GM18507 (cell line): ENCODE measurements at regions not wholly inside any gene's neighbourhood (a gene's known extent, or its start where the extent isn't known, plus 50 kb on each side); places are given as distances from the start of the nearest gene placed in this dataset.

ENCODE experiments used
- DNase-seq: peaks from one replicate; pipeline ENCODE4 v3.0.0; 2011; ENCODE audit warnings: low read depth; ENCODE audit not compliant: insufficient read length; ENCODE audit errors: extremely low spot score
- FAIRE-seq: peaks from 2 replicates; lab custom pipeline; 2011; peaks lifted over from hg19 to GRCh38; lab: Jason Lieb, UNC

DNA sequence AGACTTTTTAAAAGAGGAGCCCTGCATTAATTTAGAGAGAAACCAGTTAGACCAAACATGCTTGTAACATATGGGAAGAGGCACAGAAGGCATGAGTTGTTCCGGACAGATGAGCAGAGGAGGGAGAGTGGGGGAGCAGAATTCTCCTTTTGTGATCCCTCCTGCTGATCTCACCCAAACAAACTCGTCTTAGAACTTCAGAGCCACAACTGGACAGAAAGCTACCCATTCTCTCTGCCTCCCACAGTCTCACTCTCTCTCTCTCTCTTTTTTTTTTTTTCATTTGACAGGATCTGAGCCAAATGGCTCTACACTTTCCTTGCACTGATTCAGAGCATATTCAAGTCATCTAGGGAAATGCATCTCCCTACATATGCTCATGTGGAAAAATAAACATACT is 196.0 kb upstream of the PAPPA start:
- DNase-seq (no peak), FAIRE-seq (no peak)

DNA sequence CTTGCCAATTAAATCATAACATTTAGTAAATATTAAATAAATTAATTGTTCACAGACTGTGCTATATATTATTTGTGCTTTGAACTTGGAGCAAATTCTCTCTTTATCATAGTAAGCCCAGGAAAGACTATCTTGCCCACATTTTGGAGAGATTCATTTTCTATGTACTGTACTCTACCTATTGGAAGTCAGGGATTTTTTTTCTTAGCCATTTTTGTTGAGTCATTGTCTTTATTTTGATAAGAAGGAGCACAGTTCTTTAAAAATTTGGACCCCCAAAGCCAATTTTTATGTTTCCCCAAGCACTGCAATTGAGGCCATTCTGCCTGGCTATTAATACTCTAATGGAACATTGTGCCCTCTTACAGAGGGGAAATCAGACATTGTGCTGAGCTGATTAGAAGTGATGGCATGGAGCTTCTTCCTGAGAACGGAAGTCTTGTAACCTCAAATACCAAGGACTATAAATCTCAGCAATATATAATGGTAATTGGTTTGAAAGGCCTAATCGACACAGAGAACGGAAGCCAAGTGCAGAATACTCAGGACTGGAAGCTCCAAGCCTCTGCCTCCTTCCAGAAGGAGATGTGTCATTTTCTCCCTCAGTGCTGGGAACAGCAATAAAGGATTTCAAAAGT is 188.8 kb upstream of the PAPPA start:
- DNase-seq, result no peak
- FAIRE-seq, result no peak

DNA sequence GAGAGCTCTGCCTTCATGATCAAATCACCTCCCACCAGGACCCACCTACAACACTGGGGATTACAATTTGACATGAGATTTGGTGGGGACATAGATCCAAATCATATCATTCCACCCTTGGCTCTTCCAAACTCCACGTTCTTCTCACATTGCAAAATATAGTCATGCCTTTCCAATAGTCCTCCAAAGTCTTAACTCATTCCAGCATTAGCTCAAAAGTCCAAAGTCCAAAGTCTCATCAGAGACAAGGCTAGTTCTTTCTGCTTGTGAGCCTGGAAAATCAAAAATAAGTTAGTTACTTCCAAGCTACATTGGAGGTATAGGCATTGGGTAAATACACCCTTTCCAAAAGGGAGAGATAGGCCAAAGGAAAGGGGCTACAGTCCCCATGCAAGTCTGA is 186.9 kb upstream of the PAPPA start:
- DNase-seq, result no peak
- FAIRE-seq, result no peak

DNA sequence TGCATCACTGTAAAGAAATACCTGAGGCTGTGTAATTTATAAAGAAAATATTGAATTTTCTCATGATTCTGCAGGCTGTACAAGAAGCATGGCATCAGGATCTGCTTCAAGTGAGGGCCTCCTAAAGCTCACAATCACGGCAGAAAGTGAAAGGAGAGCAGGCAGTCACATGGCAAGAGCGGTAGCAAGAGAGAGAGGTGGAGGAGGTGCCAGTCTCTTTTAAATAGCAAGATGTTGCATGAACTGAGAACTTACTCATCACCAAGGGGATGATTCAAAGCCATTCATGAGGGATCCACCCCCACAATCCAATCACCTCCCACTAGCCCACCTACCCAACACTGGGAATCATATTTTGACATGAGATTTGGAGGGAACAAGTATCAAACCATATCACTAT is 184.5 kb upstream of the PAPPA start:
- no peak for FAIRE-seq

DNA sequence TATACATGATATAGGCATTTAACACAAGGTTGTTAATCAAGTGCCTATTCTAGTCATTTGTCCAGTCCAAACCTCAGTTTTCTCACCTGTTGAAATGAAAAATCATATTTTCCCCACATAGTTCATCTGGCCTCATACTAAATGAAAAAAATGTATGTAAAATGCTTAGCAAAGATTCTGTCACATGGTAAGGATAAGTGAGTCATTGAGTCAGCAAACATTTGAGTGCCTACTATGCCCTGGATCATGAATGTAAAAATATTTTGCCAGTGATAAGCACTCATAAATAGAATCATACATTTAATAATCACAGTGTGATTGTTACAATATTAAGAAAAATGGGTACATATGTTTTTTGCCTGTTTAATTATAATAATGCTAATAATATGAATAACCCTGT is 181.2 kb upstream of the PAPPA start:
- FAIRE-seq (no peak), DNase-seq (no peak)

More for the DNA sequence above, 184.5 kb upstream of the PAPPA start:
- no peak for DNase-seq

DNA sequence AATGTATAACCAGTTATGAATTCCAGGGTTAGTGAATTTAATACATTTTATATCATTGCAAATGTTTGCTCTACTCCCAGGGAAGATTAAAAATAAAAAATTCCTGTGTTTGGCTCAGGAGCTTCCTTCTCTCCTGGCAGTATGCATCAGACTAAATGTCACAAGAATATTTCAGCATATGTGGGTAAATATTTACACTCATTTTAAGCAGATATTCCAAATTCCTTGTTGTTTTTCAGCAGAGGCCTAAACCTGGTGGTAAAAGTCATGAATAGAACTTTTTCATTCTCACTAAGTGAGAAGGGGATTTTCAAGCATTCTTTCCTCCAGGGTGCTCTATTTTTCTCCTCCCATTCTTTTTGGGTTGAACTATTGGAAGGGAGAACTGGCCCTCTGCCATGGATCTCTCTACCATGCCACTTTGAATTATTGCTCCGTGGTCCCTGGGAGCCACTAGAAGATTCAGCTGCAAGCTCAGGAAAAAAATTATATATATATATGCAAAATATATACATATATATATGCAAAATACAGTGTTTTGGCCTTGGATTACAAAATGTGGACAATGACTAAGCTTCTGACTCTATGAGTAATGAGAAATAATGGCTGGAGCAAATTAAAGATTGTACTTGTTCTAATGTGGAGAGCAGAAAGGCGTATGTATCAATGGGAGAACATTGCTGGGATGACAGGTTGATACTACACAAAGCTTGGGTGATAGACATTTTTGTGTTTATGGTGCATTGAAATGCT is 180.6 kb upstream of the PAPPA start:
- no peak for DNase-seq
- no peak for FAIRE-seq

DNA sequence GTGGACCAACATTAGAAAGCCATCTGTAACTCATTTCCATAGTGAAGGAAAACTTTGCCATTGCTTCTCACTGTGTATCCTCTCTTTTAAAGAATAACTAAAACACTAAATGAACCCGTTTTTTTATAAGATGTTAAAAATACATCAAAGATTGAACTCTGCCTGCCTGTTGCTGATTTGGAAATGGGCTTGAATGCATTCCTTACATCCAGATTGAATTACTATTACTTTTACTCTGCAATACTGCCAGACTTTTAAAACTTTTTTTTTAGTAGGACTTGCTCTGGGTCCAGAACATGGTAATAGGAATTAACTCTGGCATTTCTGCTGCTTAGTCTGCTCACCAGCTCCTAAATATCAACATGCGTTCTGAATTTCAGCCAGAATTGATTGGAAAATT is 176.8 kb upstream of the PAPPA start:
- FAIRE-seq (no peak), DNase-seq (no peak)

DNA sequence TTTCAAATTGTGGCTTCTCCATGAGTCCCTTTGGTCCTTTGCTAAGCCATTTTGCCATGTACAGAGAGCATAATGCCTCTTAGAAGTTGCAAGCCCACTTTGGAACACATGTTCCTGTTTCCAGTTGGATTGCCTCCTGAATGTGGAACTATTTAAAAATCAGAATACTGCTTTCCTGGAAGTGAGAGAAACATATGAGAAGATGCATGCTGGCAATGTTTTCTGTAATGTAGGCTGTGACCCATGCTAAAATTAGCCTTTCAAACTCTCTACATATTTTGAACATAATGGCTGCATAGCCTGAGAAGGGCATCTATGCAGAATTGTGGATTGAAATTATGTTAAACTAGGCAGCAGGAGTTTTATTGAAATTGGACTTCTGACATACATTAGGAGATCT is 175.5 kb upstream of the PAPPA start:
- FAIRE-seq (no peak), DNase-seq (no peak)

DNA sequence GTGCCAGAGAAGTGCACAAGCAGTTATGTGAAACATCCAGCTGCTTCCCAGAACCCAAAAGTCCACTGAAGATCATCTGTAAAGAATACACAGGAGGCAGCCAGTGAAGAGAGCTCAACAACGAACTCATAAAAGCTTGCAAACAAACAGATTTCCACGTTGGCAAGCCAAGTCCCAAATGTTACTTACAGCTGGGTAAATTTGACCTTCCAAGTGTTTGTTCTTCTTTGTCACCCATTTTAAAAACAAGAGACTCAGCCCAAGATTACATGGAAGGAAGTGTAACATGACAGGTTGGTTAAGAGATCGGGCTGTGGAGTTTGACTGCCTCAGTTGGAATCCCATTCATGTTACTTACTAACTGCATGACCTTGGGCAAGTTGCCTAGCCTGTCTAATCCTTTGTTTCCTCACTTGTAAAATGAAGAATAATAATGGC is 174.9 kb upstream of the PAPPA start:
- DNase-seq (no peak), FAIRE-seq (no peak)

DNA sequence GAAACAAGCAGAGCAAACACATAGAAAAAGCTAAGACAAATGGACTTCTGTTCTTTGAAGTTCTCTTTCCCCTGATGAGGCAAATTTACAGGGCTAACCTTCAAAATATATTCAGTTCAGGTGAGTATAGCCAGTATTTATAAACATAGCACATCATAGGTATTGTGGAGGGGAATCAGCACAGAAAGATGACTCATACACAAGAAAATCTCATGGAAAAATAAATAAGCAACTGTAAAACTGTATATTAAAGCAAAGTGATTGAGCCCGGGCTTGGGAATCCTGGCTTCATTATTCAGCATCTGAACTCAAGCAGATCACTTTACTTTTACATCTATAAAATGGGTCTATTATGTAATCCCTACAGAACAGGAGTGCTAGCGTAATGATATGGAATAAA is 173.5 kb upstream of the PAPPA start:
- FAIRE-seq, result no peak
- no peak for DNase-seq

DNA sequence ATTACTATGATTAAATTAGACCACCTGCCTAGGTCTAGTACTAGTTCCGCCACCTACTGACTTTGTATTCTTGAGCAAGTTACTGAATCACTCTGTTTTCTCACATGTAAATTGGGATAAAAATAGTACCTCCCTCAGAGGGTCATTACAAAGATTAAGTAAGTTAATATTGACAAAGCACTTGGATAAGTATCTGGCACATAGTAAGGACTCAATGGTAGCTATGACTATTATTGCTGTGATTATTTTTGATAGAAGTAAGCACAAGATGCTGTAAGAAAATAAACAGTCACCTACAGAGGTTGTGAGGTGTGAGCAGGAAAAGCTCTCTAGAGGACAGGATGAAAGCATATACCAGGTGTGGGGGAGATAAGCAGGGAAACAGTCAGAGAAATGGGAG is 173.1 kb upstream of the PAPPA start:
- DNase-seq (no peak), FAIRE-seq (no peak)

DNA sequence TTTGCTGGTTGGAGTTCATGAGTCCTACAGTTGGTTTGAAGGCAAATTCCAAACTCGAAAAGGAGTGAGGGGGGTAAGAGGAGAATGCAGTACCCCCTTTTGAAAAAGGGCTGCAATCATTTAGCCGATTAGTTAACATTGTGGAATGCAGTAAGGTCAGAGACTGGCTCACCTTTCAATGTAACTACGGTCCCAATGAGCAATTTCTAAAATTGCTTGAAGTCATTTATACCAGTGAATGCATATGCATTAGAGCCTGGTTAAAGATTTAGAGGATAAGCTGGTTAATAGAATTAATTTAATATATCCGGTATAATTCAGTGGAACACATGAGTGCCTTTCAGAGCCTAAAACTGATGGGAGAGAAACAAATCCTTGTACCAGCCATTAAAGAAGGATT is 172.6 kb upstream of the PAPPA start:
- no peak for DNase-seq
- FAIRE-seq, result no peak

DNA sequence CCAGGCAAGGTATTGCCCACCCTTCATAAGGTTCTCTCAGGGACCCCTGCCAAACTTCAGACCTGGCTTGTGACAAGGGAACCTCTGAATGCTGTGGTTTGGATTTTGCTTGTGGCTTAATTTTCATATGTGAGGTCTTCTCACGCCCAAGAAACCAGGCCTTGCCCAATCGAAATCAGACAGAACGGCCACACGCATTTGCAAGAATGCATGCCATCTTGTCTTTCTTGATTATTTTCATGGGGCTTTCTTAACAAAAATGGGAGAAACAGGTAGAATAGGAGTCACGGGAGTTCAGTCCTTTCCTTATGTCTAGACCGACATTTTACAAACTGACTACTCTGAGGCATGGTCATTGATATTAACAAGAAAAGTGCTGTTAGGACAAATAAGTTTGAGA is 170.2 kb upstream of the PAPPA start:
- DNase-seq (no peak), FAIRE-seq (no peak)

DNA sequence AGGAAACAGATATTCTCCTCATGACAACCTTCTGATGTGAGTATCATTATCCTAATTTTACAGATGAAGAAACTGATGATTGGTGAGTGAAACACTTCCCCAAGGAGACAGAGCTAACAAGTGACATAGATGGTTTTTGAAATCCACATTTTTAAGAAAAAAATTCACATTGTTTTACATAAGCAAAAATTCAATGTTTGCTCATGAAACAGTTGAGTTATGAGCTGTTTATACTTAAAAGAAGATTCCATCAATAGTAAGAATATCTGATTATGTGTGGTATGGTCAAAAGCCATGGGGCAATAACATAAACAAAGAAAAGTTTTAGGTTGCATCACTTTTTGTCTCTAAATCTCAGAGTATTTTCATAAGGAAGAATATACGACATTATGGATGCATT is 167.9 kb upstream of the PAPPA start:
- DNase-seq (no peak), FAIRE-seq (no peak)

DNA sequence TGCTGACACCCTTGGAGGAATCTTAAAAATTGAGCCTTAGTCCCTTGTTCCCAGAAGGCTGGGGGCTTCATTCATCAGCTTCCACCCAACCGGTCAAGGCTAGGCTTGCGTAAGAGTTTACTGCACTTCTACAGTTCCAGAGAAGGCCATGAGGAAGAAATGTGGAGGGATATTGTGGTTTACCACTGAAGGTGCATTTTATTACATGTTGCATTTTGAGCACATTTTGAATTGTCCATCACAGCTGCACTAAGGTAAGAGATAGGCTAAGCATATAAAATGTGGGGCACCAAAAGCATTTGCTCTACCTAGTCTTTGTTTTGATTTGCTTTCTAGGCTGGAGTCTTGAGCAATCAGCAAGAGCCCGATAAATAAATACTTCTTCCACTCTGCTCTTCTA is 167.1 kb upstream of the PAPPA start:
- FAIRE-seq (no peak), DNase-seq (no peak)

DNA sequence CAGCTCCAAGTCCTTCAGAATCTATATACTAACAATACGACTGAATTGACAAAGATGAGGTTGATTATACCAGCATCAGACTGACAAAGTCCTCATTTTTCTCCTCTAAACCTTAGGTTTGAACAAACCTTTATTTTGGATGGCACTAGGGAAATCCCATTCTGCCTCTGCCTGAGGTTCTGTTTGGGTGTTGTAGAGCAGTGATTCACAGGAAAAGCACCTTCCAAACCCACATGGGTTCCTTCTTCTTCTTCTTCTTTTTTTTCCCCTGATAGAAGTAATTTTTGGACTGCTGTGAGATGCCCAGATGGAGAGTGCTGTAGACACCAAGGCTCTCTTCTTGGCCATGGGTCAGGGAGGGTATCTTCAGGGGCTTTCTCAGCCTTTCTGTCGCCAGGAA is 164.9 kb upstream of the PAPPA start:
- no peak for FAIRE-seq
- DNase-seq, result no peak

DNA sequence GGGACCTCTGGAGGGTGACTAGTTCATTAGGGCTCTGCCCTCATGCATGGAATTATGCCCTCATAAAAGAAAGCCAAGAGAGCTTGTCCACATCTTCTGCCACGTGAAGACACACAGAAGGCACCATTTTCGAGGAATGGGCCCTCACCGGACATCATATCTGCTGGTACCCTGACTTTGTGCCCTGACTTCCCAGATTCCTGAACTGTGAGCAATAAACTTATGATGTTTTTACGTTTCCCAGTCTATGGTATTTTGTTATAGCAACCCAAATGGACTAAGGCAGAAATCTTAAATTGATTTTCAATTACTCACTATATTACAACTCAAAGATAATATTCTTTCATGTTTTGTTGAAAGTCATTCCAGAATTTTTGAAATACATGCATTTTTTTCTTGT is 163.8 kb upstream of the PAPPA start:
- FAIRE-seq (no peak), DNase-seq (no peak)

DNA sequence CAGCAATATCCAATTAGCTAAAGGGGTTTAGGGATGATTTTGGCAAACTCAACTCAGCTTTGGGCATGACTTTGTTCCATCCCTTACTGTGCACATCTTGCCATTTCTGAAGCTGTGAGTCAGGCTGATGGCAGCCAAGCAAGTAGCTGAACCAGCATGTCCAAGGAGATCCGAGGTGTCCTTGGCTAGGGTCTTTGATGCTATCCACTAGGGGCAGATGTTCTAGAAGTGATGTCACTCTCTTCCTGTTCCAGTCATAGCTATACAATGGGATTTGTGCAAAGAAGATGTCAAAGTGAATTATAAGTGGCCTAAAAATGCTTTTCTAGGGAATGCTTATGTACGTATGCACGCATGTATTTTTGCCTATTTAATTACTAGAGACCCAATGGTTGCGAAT is 160.8 kb upstream of the PAPPA start:
- FAIRE-seq (no peak), DNase-seq (no peak)

DNA sequence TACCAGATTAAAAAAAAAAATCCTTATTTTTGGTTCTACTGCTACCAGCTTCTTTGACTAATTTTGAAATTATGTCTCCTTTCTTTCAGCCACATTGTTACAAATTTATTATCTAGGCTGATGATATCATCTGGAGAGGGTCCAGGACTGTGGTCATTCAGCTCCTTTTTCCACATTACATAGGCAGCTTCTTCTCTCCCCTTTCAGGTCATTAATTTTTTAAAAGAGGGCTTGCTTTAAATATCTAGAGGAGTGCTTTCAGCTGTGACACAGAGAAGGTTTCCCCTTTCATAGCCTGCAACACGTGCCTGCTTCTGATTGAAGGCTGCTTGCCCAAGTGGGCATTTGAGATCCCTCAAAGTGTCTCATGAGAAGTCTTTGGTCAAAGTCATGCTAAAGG is 155.7 kb upstream of the PAPPA start:
- FAIRE-seq (no peak), DNase-seq (no peak)

DNA sequence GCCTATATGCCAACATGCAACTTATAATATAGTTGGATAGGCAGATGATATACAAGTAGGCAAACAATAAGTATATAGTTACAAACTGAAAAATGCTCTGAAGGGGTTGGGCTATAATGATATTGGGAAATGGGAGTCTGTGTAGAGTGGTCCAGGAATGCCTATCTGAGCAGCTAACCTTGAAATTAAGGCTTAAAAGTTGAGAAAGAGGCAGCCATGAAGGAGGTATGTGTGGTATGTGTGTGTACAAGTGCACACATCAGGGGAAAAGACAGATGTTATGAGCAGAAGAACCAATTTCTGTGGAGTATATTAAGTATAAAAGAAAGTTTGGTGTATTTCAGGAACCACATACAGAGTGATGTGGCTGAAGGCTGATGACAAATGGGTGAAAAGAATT is 154.9 kb upstream of the PAPPA start:
- FAIRE-seq, result no peak

DNA sequence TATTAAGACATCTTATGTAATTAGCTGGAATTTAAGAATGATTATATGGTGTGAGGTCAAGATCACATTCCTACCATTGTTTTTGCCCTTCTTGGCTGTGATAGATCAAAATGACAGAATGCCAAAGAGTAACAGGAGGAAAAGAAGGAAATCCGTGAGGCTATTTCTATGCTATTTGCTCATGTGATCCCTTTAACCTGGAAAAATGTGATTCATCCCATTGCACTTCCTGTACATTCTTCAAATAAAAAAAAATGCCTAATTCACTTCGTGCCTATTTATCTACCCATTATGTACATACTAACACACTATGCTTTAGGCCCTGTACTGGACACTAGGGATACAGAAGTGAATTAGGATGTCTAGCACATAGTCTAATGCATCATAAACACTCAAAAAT is 154.1 kb upstream of the PAPPA start:
- DNase-seq (no peak), FAIRE-seq (no peak)

More for the DNA sequence above, 154.9 kb upstream of the PAPPA start:
- DNase-seq, result no peak
